HG02970 (cell line): ENCODE measurements at regions not wholly inside any gene's neighbourhood (a gene's known extent, or its start where the extent isn't known, plus 50 kb on each side); places are given as distances from the start of the nearest gene placed in this dataset.
"Not testable (repeated sequence)": the region's sequence is repeated elsewhere in the genome, so short reads cannot be mapped to it uniquely, and the experiment has no call there.

Experiments
- ATAC-seq: cut with Tn5 transposase; IDR thresholded peaks from one replicate; pipeline ENCODE4 v1.9.1; 2021; ENCODE audit warnings: mild to moderate bottlenecking, moderate library complexity, moderate number of reproducible peaks; ENCODE audit not compliant: unreplicated experiment, low FRiP score

DNA sequence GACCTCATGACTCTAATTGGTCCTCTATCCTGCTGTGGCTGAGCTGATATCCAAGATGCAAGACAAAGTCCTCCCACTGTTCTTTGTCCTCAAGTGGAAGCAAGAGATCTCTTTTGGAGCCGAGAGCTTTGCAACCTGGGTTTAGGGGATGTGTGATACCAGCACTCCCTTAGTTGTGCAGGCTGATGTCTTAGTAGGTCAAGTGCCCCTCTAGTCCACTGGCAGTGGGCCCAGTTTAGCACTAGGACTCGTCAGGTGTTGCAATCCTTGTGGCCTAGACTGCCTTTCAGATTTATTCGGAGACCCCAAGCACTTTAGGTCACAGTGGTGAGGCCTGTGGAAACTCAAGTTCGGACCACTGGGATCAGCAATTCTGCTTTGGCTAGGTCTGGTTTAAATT lies 64.0 kb downstream of the GPRASP3 start:
- no peak for ATAC-seq

GRCh38 chrX:102787283-102787682 lies 66.7 kb downstream of the GPRASP3 start:
- ATAC-seq = no peak

DNA sequence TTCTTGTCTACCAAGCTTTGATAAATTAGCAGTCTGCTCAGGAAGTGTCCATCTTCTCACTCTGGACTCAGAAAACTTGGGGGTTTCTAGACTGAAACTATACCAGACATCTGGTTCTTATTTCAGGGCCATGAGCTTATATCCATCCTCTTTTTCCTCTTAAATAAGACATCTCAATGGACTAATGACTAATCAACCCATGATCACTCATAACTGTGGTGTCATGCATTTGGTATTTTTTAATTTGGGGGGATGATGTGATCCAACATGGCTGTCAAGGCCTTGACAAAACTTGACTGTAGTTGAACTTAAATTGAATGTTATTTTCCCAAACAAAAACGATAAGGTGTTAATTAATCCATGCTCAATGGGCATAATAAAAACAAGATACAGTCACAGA lies 87.8 kb downstream of the GPRASP3 start:
- ATAC-seq = no peak

DNA sequence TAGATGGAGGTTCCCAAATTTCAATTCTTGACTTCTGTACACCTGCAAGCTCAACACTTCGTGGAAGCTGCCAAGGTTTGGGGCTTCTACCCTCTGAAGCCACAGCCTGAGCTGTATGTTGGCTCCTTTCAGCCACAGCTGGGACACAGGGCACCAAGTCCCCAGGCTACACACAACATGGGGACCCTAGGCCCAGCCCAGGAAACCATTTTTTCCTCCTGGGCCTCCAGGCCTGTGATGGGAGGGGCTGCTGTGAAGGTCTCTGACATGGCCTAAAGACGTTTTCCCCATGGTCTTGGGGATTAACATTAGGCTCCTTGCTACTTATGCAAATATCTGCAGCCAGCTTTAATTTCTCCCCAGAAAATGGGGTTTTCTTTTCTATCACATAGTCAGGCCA lies 97.7 kb downstream of the GPRASP3 start:
- not testable (repeated sequence) for ATAC-seq

- no peak for ATAC-seq
Measured at GRCh38 chrX:102832661-102833060, 104.4 kb upstream of the RAB40AL start.

DNA sequence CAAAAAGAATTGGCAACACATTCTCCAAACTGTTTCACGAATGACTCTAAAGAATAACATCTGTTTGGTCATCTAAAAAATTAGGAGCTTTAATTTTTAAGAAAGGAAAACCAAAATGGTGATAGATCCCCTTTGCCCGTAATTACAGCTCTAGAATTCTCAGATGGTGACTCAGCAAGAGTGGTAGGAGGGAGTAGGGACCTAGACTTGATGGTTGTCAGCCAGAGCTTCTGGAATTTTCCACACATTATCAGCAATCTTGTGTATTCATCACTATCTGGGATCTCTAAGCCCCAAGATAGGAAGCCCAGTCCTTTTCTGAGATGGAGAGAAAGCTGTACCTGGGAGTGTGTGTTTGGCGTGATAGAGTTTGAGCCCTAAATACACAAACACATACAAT lies 103.9 kb upstream of the RAB40AL start:
- no peak for ATAC-seq

- ATAC-seq = no peak
Measured at GRCh38 chrX:102835504-102836146, 101.4 kb upstream of the RAB40AL start.

- no peak for ATAC-seq
Measured at GRCh38 chrX:102837847-102838246, 99.2 kb upstream of the RAB40AL start.

GRCh38 chrX:102840871-102841705 lies 96.0 kb upstream of the RAB40AL start:
- ATAC-seq = no peak

- ATAC-seq = no peak
Measured at GRCh38 chrX:102841706-102842003, 95.4 kb upstream of the RAB40AL start.

GRCh38 chrX:102845020-102845419 lies 92.1 kb upstream of the RAB40AL start:
- ATAC-seq = no peak

DNA sequence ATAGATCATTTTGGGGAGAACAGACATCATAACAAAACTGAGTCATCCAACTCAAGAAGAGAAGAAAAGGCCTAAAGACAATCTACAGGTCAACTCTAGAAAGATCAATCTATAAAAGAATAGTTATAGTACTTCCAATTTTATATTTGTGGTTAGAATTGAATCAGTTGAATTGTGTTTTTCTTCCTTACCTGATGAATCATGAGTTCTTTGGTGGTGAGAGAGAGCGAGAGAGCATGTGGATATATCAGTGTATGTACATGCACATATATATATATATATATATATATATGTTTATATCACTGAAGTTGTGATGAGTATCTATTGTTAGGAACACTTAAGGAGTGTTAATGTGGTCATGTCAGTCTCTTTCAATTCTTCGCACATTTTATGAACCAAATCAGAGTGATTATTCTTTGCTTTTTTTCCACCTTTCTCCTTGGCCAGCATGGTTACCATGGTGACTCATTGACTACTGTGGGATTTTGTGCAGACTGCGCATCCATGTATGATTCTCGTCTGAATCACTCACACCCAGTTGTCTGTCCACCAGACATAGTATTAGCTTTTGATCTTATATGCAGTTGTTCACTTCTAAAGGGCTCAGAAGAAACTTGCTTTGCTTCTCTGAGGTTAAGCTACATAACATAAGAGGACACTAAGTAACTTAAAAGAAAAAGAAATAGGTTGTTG lies 90.4 kb upstream of the RAB40AL start:
- ATAC-seq = no peak

DNA sequence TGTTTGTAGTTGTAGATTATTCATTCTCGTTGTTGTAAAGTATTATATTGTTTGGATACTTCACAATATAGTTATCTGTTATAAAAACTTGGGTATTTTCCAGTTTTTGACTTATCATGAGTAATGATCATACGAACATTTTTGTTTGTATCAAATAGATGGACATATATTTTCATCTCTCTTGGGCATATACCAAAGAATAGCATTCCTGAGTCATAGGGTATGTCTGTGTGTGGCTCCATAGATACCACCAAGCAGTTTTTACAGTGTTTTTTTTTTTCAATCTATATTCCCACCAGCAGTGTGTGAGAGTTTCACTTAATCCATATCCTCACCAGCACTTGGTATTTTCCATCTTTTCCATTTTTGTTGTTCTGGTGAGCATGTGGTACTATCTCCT lies 89.7 kb upstream of the RAB40AL start:
- no peak for ATAC-seq

GRCh38 chrX:102849396-102849795 lies 87.7 kb upstream of the RAB40AL start:
- no peak for ATAC-seq

GRCh38 chrX:102858826-102859549 lies 78.1 kb upstream of the RAB40AL start:
- not testable (repeated sequence) for ATAC-seq

DNA sequence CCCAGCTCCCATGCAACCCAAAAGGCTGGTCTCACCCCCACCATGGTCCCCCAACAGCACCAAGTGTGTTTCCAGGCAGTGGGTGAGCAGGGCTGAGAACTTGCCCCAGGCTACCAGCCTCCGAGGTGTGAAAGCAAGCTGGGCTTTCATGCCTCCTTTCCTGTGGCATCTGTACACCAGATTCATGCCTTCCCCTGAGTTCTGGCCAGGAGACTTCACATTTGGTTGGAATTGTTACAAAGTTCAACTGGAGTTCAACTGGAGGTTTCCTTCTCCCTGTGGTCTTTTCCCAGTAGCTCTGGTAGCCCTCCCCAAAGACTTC lies 77.6 kb upstream of the RAB40AL start:
- ATAC-seq = no peak

DNA sequence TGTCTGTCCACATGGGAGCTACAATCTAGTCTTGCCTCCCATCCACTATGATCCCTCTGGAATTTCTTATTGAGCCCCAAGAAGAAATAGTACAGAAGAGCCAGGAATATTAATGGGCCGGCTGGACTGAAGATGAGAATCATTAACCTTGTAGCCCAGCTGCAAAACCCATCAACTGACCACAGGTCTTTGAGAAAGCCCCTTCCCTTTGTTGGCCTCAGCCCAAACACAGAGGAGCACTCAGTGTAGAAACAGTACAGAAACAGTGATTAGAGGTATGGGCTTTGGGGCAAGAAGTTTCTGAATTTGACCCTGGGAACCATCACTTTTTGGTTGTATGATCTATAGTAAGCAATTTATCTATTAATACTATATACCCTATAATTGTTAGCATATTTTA lies 76.8 kb upstream of the RAB40AL start:
- ATAC-seq = no peak

DNA sequence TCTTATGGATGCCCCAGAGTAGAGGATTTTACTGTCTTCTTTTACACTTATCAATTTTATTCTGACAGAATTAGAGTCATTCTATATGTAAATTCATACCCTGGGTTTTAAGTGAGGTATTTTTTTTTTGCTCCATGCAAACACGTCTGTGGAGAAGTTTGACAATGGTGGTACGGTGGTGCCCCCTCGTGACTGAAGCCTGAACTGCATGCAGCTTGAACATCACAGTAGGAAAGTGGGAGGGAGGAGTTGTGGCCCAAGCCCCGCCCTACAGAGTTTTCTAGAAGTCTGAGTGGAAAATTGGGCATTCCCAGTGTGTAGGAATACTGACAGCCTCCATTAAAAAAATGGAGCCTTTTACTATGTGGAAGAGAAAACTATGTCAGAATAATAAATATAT lies 73.3 kb upstream of the RAB40AL start:
- peak; percentile 89 for ATAC-seq

GRCh38 chrX:102866981-102867656 lies 70.0 kb upstream of the RAB40AL start:
- ATAC-seq = no peak

- ATAC-seq = no peak
Measured at GRCh38 chrX:102883491-102883890, 53.6 kb upstream of the RAB40AL start.
